Loucy (cell line): ENCODE measurements at regions not wholly inside any gene's neighbourhood (a gene's known extent, or its start where the extent isn't known, plus 50 kb on each side); places are given as distances from the start of the nearest gene placed in this dataset.

ENCODE experiments used
- EZH2phosphoT487 ChIP-seq: fragments of 200-600 bp; IDR thresholded peaks from 2 replicates; pipeline ENCODE4 v1.6.1; 2018; ENCODE audit warnings: antibody characterized with exemption, mild to moderate bottlenecking, moderate library complexity, borderline replicate concordance
- TF ChIP-seq, protein P1 (sequence below): fragments of 200-600 bp; sonication (generic); conservative IDR thresholded peaks from 2 replicates; pipeline ENCODE4 v1.5.1; 2014; ENCODE audit warnings: mild to moderate bottlenecking, antibody characterized with exemption, low read length

DNA sequence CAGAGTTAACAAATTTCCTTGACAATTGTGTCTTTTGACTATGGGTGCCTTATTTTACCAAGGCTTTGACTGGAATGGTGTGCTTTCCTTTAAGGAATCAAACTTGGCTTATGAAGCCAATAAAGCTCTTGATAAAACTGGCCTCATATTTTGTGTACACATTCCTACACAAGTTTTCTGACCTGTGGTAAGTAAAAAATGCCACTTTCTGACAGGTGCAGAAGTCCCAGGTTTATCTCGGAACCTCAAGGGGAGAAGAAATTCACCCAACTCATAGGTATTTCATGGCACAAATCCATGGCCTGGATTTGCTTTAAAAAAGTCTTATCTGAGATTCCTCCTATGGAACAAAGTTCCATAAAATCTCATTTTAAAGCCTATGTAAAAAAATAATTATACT is 880.6 kb upstream of the LRATD1 start:
- TF ChIP-seq, protein P1, sequence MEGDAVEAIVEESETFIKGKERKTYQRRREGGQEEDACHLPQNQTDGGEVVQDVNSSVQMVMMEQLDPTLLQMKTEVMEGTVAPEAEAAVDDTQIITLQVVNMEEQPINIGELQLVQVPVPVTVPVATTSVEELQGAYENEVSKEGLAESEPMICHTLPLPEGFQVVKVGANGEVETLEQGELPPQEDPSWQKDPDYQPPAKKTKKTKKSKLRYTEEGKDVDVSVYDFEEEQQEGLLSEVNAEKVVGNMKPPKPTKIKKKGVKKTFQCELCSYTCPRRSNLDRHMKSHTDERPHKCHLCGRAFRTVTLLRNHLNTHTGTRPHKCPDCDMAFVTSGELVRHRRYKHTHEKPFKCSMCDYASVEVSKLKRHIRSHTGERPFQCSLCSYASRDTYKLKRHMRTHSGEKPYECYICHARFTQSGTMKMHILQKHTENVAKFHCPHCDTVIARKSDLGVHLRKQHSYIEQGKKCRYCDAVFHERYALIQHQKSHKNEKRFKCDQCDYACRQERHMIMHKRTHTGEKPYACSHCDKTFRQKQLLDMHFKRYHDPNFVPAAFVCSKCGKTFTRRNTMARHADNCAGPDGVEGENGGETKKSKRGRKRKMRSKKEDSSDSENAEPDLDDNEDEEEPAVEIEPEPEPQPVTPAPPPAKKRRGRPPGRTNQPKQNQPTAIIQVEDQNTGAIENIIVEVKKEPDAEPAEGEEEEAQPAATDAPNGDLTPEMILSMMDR: no peak
- TF ChIP-seq EZH2phosphoT487: no peak
